NCI-H2029 (cell line): ENCODE measurements at regions not wholly inside any gene's neighbourhood (a gene's known extent, or its start where the extent isn't known, plus 50 kb on each side); places are given as distances from the start of the nearest gene placed in this dataset.
"Not testable (repeated sequence)": the region's sequence is repeated elsewhere in the genome, so short reads cannot be mapped to it uniquely, and the experiment has no call there.

Source experiments
- DNase-seq: peaks from one replicate; lab custom pipeline; 2025; lab: John Stamatoyannopoulos, UW

DNA sequence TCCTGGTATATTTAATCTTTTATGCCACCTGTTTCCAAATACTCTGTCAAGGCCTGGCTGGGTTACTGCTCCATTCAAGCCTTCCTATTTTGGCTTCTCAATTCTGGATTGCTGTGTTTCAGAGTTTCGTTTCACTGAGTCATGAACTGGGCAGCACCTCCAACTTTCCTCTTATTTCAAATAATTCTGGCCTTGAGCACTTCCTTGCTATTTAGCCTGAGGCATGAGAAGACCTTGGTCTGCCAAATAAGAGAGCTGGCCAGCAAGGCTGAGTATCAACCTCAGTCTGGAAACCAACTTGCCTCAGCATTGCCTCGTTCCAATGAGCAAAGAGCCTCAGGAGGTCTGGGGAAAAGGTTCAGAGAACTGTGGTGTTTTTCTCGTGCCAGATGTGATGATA is 66.6 kb downstream of the TNFAIP3 start:
- DNase-seq: no peak

DNA sequence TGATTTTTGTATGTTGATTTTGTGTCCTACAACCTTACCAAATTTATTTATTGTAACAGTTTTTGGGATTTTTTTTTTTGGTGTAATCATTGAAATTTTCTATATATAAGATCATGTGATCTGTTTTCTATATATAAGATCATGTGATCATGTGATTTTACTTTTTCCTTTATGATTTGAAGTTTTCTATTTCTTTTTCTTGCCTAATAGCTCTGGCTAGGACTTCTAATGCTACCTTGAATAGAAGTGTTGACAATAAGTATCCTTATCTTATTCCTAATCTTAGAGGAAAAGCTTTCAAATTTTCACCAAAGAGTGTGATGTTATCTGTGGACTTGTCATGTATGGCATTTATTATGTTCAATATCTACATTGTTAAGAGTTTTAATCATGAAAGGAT is 69.7 kb downstream of the TNFAIP3 start:
- no peak for DNase-seq

DNA sequence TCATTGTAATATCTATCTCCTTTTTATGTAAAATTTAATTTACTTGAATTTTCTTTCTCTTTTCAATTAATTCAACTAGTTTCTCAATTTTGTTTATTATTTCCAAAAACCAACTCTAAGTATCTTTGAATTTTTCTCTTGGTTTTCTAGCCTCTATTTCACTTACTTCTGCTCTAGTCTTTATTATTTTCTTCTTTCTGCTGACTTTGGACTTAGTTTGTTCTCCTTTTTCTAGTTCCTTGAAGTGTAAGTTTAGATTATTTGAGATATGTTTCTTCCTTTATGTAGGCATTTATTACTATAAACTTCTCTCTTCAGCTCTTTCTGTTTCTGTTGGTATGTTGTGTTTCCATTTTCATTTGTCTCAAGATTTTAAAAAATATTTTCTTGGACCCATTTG is 70.8 kb downstream of the TNFAIP3 start:
- no peak for DNase-seq

DNA sequence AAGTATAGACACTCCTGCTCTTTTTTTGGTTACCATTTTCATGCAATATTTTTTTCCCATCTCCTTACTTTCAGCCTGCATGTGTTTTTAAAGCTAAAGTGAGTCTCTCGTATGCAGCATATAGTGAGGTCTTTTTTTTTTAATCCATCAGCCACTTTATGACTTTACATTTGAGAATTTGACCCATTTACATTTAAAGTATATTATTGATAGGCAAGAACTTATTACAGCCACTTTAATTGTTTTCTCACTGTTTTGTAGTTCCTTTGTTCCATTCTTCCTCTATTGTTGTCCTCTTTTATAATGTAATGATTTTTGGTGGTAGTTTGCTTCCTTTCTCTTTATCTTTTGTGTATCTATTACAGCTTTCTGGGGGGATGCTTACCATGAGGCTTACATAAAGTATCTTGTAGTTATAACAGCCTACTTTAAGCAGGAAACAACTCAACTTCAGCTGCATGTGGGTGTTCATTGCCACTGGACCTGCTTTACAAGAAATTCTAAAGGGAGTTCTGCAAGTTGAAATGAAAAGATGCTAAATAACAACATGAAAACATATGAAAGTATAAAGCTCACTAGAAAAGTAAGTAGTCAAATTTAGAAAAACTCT is 71.8 kb downstream of the TNFAIP3 start:
- DNase-seq: no peak

DNA sequence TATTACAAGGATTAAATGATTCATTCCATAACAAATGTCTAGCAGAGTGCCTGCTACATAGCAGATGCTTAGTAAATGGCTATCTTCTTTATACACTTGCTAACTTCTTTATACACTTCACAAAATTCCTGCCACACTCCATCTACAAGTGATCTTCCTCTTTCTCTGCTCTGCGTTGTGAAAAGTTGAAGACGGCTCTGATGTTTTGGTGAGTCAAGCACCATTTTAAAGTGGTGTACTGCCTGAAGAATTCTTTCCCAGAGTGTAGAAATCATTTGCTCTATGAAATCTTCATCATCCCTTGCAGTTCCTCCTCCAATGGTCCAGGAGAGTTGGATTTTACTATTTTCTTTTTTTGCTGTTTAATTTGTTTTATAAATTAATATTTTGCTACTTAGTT is 74.9 kb downstream of the TNFAIP3 start:
- no peak for DNase-seq

DNA sequence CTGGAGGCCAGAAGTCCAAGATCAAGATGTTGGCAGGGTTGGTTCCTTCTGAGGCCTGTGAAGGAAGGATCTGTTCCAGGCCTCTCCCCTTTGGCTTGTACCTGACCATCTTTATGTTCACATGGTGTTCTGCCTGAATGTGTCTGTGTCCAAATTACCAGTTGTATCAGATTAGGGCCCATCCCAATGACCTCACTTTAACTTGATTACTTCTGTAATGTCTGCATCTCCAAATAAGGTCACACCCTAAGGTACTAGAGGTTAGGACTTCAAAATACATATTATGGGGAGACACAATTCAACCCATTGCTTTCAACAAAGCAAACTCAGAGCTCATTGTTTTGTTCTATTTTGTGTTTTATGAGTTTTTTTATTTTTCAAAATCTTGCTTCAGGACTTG is 75.7 kb downstream of the TNFAIP3 start:
- DNase-seq: no peak

DNA sequence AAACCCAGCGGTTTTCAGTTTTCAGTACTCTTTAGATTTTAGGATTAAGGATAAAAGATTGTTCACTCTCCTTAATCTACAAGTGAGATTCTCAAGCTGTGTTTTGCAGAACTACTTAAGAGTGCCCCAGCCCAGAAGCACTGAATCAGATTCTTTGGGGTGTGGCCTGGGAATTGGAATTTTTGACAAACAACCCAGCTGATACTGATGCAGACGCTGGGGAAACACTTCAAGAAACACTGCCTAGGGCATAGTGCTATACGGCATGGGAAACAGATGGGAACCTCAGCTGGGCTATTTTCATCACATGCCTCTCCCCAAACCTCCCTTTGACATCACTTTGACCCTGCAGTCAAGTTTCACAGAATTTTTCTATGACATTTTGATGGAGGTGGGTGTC is 77.3 kb downstream of the TNFAIP3 start:
- not testable (repeated sequence) for DNase-seq

DNA sequence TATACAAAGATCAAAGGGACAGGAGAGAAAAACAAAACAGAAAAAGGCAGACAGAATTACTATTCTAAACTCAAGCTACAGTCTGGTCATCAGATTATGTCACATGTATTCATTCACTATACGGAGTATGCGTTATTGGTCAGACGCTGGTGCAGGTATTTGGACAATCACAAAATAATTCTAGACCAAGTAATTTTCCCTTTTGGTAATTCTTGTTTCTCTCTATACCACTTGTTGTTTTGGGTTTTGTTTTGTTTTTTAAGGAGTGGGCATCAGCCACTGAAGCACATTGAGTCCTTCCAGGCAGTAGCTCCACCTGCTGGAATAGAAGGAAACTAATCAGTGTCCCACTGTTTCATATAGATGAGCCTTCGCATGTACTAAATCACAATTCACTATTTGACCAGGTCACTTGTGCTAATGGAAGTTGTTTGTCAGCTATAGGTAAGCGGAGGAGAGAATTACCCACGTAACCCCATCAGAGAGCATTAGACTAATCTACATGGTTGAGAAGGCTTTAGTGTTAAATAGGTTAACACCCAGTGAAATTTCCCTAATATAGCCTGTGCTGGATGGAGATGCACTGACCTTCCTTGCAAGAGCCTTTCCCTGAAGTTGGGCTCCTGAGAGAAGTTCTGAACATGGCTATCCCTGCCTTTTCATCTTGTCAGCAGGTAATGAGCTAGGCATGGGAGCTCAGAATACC is 77.9 kb downstream of the TNFAIP3 start:
- no peak for DNase-seq

DNA sequence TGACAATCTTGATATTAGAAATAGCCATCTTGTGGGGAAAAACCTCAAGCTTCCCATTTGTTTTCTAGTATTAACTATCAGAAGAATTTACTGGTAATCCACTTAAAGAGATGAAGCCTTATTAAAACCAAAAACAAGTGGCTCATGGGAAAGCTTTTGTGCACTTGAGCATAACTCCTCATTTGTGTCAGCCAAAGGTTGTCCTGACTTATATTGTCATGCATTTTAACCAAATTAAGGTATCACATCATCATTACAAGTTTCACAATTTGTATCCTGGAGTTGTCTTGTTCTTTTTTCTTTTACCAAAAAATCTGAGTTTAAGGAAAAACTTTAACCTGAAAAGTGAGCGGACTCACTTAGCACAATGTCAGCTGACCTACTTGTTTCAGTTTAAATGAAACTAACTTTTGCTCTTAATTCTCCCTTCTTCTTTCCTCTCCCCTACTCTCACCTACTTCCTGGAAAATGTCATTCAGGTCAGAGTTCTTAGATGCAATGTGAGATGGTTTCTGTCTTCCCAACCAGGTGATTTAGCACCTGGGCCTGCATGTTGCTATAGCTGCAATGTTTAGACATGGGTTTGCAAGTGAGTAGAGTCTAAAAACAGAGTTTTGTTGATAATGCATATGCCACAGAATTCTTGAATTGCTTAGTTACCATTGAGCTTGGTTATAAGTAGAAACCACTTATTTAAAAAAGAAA is 82.8 kb downstream of the TNFAIP3 start:
- DNase-seq: no peak

DNA sequence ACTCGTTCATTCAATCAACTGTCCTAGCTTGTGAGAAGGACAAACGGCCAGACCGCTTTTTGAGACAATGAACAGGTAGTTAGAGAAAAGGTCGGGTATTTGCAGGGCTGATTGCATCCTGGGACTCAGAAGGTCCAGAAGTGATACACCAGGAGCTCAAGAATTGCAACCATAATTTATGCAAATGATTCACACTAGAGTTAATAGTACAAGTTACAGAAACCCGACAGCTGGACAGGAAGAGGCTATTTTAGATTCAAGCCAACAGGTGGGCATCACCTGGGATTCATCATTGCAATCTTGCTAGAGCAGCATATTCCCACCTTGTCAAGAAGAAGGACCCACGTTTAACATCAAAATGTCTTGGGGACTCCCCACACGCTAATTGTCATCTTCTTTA is 83.5 kb downstream of the TNFAIP3 start:
- DNase-seq: no peak

DNA sequence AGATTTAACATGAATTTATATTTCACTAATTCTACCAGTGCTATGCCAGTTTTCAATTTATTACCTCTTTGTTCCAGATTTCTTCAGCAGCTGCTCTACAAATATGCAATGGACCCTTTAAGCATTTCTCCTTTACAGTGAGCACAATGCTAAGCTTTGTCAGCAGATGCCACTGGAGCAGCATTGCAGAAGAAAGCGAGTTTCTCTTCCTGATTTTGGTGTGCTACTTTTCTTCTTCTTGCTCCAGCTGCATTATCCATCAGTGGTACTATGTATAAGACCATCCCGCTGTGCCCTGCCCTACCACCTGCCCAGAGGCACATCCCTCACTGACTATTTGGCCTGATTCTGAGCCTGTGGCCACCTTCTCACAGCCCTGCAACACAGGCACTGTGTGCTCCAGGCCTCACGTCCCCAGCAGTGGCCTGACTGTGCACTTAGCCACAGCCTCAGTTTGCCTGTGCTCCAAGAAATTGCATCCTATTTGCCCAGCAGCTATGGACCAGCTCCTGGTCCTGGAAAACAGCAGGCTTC is 84.1 kb downstream of the TNFAIP3 start:
- DNase-seq: no peak

DNA sequence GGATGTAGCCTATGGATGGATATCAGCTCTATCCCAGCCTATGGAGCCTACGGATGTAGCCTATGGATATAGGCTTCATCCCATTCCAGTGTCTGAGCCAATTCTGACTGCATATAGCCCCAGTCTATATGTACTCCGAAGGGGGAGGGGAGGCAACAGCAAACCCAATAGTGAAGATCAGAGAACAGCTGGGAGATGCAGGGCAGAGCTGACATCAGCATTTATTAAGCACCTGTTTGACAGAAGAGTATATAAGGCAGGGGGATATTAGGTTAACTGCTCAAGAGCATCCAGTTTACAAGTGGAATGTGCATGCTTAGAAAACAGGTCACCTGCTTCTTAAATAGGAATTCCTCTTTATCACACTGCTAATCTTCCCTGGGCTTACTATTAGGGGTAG is 85.2 kb downstream of the TNFAIP3 start:
- DNase-seq: no peak

DNA sequence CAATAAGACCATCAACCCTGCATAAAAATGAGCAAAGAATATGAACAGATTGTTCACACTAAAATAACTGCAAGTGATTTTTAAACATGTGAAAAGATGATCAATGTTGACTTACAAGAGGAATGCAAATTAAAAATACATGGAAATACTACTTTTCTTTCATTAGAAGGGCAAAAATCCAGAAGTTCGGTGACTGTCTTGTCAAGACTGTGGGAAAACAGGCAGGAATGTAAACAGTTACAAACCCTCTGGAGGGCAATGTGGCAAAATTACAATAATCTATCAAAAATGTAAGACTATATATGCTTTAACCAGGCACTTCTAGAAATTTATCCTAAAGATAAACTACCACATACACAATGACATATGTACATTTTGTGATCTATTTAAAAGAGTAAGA is 86.7 kb downstream of the TNFAIP3 start:
- no peak for DNase-seq

DNA sequence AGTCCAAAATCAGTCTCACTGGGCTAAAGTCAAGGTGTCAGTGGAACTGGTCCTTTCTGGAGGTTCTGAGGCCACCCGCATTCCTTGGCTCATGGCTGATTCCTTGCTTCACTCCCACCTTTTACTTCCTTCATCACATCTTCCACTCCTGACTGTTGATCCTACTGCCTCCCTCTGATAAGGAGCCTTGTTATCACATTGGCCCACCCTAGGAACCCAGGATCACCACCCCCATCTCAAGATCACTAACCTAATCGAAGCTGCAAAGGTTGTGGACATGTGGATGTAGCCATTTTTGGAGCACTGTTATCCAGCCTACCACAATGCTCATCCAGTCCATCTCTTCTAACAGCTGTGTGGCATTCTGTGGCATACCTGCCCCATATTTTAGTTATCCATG is 87.2 kb downstream of the TNFAIP3 start:
- DNase-seq: no peak

DNA sequence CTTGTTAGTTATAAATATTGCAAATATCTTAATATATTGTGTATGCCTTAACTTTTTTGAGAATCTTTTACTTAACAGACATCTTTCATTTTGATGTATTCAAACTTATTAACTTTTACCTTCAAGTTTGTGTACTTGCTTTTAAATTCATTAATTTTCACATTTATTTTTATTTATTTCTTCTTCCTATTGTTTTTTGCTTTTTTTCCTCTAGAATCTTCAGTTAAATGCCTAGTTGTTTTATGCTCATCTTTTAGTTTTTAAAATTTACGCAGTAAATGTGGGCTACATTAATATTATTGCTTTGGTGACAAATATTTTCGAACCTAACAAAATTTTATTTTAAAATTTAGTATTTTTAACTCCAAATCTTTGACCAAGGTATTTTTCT is 89.0 kb downstream of the TNFAIP3 start:
- DNase-seq: no peak

DNA sequence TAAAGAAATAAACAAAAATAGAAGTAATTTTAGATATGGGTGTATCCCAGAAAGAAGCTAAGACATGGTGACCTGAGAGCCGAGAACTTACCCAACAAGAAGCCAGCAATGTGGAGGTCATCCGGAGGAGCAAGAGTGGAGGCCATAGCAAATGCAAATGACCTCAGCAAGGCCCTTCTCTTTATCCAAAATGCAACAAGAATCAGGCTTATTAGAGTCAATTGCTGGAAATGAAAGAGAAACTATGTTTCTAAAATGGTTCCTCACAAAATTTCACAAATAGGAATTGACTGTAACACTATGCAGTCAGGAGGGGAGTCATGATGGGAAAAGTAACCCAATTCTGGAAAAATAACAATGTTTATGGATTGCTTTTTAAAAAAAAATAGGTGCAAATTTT is 90.4 kb downstream of the TNFAIP3 start:
- no peak for DNase-seq

DNA sequence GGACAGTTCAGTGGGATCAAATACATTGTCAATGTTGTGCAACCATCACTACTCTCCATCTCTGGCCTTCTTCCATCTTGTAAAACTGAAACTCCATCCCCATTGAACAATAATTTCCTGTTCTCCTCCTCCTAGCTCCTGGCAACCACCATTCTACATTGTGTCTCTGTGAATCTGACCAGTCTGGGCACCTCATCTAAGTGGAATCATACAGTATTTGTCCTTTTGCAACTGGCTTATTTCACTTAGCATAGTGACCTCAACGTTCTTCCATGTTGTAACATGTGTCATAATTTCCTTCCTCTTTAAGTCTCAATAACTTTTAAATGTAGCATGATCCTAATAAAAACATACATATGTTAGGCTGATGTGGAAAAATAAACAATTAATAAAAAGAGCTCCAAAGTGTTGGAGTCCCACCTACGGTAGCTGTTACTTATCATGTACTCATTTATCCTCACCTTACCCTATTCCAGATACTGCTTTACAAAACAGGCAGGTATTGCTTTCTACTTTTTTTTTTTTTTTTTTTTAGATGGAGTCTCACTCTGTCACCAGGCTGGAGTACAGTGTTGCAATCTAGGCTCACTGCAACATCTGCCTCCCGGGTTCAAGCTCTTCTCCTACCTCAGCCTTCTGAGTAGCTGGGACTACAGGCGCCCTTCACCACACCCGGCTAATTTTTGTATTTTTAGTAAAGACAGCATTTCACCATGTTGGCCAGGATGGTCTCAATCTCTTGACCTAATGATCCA is 91.9 kb downstream of the TNFAIP3 start:
- DNase-seq: no peak

DNA sequence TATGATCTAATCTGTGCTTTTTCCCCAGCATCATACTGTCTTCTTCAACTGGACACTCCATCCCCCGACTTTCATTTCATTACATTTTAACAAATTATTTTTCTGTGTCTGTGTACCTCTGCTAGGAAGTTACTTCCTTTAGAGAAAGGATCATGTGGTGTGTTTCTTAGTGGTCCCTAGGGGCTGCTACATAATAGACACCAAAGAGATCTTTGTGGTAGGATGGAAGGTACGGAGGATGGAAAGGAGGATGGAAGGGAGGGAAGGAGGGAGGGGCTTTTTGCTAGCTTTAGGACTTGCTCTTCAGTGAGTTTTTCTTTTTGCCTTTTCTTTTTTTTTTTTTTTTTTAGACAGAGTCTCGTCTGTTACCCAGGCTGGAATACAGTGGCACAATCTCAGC is 95.7 kb downstream of the TNFAIP3 start:
- no peak for DNase-seq

DNA sequence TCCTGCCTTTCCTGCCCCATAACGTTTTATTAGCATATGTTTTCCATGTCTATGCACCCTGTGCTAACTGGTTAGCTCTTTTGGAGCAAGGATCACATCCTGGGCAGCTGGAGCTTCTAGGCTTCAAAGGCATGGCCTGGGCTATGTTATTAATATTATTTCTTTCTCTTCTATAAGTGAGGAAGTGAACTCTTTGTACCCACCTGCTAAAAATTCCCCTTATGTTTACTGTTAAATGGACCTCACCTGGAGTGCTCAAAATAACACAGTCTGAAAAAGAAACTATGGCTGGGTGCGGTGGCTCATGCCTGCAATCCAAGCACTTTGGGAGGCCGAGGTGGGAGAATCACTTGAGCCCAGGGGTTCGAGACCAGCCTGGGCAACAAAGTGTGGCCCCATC is 97.8 kb downstream of the TNFAIP3 start:
- no peak for DNase-seq

DNA sequence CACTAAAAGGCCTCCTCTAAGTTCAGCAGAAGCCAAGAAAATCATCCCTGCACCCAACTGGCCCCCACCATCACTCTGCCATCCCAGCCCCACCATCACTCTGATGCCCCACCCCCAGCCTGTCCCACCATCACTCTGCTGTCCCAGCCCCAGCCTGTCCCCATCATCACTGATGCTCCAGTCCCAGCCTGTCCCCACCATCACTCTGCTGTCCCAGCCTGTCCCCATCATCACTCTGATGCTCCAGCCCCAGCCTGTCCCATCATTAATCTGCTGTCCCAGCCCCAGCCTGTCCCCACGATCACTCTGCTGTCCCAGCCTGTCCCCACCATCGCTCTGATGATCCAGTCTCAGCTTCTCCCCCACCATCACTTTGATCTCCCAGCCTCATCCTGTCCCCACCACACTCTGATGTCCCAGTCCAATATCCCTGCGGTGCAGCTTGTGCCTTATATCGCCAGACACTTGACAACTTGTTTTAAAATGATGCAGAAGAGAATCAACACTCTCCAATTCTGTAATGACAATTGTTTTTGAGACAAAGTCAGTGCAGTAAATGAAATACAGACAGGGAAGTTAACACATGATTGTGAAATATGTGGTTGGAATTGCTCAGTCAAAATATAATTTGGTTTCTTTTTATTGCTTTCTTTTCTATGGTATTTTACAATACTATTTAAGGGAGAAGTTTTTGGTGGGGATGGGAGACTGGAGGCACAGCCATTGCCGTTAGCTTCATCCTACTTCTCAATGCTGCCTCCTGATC is 100.8 kb downstream of the TNFAIP3 start:
- no peak for DNase-seq

DNA sequence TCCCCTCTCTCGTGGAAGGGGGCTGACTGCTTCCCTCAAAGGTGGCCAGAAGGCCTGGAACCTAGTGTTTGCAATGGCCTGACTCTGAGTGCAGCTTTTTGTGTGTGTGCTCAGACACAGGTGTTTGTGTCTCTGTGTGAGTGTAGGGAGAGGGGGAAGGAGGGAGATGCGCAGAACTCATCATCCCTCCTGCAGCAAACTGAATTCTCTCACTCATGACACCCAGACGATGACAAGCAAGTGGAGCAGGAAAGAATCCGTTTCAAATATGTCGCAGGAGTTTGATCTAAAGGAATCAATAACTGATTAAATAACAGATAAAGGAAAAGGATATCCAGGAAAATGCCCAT is 101.4 kb downstream of the TNFAIP3 start:
- no peak for DNase-seq

DNA sequence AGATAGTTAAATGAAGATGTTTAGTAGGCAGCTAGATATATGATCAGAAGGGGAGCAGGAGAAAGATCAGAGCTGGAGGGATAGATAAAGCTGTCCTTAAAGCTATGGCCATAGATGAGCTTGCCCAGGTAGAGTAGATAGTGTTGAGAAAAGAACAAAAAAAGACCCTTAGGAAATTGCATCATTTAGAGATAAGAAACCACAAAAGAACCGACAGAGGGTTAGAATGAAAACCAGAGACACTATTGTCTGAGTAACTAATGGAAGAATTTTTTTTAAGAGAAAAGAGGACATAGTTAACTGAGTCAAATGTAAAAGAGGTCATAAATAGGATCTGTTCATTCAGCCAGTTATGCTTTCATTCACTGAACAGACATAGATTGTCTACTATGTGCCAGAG is 101.8 kb downstream of the TNFAIP3 start:
- DNase-seq: no peak
